Lung (tissue), 11 donors: ENCODE measurements at regions not wholly inside any gene's neighbourhood (a gene's known extent, or its start where the extent isn't known, plus 50 kb on each side); places are given as distances from the start of the nearest gene placed in this dataset.

Source experiments
- ATAC-seq: fragments of 200-7000 bp; cut with Tn5 transposase; one replicate; pipeline ENCODE4 v1.9.1; 2020; ENCODE audit warnings: moderate number of reproducible peaks; ENCODE audit not compliant: insufficient read depth, low FRiP score
- DNase-seq, 3 donors: peaks; one replicate each; pipeline ENCODE4 v3.0.0-alpha.2; 2013 to 2017
- H3K27ac ChIP-seq, 2 donors: one replicate each; pipeline ENCODE4 v1.5.1; 2013; ENCODE audit warnings: mild to moderate bottlenecking in 2 of 2, moderate library complexity in 2 of 2, control low read depth in 1 of 2, inconsistent platforms in 1 of 2, low read depth in 1 of 2, low read length in 1 of 2
- H3K27me3 ChIP-seq, 3 donors: one replicate each; pipeline ENCODE4 v1.5.1; 2013; ENCODE audit warnings: low read length in 2 of 3; ENCODE audit not compliant: control insufficient read depth in 3 of 3, insufficient read depth in 3 of 3
- H3K36me3 ChIP-seq, 4 donors: one replicate each; pipeline ENCODE4 v1.5.1; 2013; ENCODE audit warnings: low read length in 4 of 4, mild to moderate bottlenecking in 1 of 4, moderate library complexity in 1 of 4; ENCODE audit not compliant: control insufficient read depth in 4 of 4, insufficient read depth in 4 of 4
- H3K4me1 ChIP-seq, 5 donors: one replicate each; pipeline ENCODE4 v1.5.1; 2013; ENCODE audit warnings: low read length in 5 of 5, mild to moderate bottlenecking in 2 of 5, moderate library complexity in 1 of 5; ENCODE audit not compliant: control insufficient read depth in 5 of 5, insufficient read depth in 5 of 5
- H3K4me3 ChIP-seq: one replicate; pipeline ENCODE4 v1.5.1; 2013; ENCODE audit warnings: mild to moderate bottlenecking, control low read depth, moderate library complexity
- H3K9ac ChIP-seq, 2 donors: one replicate each; pipeline ENCODE4 v1.5.1; 2013; ENCODE audit warnings: low read length in 2 of 2, control low read depth in 1 of 2; ENCODE audit not compliant: insufficient read depth in 1 of 2
- H3K9me3 ChIP-seq, 4 donors: one replicate each; pipeline ENCODE4 v1.5.1; 2013; ENCODE audit warnings: low read length in 3 of 4, mild to moderate bottlenecking in 1 of 4, moderate library complexity in 1 of 4; ENCODE audit not compliant: control insufficient read depth in 4 of 4, insufficient read depth in 3 of 4
- WGBS, 2 donors: extraction: QIAGEN DNeasy Blood & Tissue Kit; methylation state at CpG; one replicate each; pipeline ENCODE4 v1.1.7; 2013; 5-methylcytosine and 5-hydroxymethylcytosine counted together
- TF ChIP-seq, protein P1 (sequence below): IDR thresholded peaks from 2 replicates; pipeline ENCODE4 v1.5.1; 2012; ENCODE audit warnings: mild to moderate bottlenecking; ENCODE audit errors: control extremely low read depth, extremely low read depth
- donor health status: control.
- donor health status: control.
- donor health status: Bipolar disorder and iron deficiency.
- donor health status: healthy.
- donor health status: DM: yes; HTN: yes; CAD: no.

DNA sequence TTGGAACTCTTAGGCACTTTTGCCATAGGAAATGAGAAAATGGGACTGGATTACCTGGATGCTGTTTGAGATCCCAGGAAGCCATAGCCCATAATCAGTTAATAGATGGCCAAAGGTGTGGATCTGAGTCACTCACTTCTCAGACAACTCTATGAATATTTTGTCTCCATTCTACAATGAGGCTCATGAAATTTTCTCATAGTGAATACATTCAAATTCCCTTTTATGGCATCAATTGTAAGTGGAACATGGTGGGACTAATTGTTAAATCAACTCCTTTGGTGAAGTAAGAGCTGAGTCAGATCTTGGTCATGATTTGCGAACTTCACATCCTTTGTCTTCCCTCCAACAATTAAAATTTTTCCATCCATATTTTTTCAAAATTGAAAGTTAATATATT, 222.1 kb downstream of the ARL4A start:
- no peaks in the 10 kb centered on the region for H3K9me3 ChIP-seq
- H3K4me3 ChIP-seq = no peak overlapping the region
- ATAC-seq (no peak), DNase-seq (no peak)
- WGBS, 2 donors = 88 to 96% methylated on average over 1 of the region's 1 CpG
- no peaks in the 10 kb centered on the region for H3K4me1 ChIP-seq
- H3K9ac ChIP-seq = no peak overlapping the region
- H3K27me3 ChIP-seq = no peaks in the 10 kb centered on the region
- H3K27ac ChIP-seq = no peak overlapping the region
- no peaks in the 10 kb centered on the region for H3K36me3 ChIP-seq
- TF ChIP-seq, protein P1, sequence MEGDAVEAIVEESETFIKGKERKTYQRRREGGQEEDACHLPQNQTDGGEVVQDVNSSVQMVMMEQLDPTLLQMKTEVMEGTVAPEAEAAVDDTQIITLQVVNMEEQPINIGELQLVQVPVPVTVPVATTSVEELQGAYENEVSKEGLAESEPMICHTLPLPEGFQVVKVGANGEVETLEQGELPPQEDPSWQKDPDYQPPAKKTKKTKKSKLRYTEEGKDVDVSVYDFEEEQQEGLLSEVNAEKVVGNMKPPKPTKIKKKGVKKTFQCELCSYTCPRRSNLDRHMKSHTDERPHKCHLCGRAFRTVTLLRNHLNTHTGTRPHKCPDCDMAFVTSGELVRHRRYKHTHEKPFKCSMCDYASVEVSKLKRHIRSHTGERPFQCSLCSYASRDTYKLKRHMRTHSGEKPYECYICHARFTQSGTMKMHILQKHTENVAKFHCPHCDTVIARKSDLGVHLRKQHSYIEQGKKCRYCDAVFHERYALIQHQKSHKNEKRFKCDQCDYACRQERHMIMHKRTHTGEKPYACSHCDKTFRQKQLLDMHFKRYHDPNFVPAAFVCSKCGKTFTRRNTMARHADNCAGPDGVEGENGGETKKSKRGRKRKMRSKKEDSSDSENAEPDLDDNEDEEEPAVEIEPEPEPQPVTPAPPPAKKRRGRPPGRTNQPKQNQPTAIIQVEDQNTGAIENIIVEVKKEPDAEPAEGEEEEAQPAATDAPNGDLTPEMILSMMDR = no peak

DNA sequence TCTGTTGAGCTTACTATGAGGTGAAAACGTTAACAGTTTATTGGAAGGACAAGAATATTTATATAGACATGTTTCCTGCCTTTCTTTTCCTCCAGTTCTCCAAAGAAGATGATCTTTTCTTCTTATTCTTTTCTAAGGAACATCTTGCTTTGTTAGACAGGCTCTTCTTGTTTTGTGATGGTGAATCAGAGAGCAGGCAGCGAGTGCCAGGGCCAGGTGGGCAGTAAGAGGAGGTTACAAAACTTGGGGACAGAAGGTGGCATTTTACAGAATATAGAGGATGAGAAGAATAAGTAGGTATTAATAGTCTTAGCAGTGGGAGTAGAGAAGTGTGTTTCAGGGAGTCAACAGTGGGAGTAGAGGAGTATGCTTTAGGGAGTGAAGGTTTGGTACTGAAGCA, 223.6 kb downstream of the ARL4A start:
- H3K27me3 ChIP-seq = no peaks in the 10 kb centered on the region
- TF ChIP-seq, protein P1 = no peak
- H3K9me3 ChIP-seq = no peaks in the 10 kb centered on the region
- 60 to 73% methylated on average over 2 of the region's 2 CpGs for WGBS, 2 donors
- ATAC-seq (no peak), DNase-seq (no peak)
- H3K4me1 ChIP-seq = no peaks in the 10 kb centered on the region
- no peak overlapping the region for H3K4me3 ChIP-seq
- H3K36me3 ChIP-seq = no peaks in the 10 kb centered on the region
- no peak overlapping the region for H3K27ac ChIP-seq
- no peak overlapping the region for H3K9ac ChIP-seq

- TF ChIP-seq, protein P1 = no peak
- 50 to 56% methylated on average over 3 of the region's 3 CpGs for WGBS, 2 donors
- Histone ChIP-seq H3K27ac (no peak overlapping the region), H3K9ac (no peak overlapping the region), H3K4me3 (no peak overlapping the region), H3K9me3 (no peaks in the 10 kb centered on the region), H3K36me3 (no peaks in the 10 kb centered on the region), H3K27me3 (no peaks in the 10 kb centered on the region), H3K4me1 (no peaks in the 10 kb centered on the region)
- no peak for ATAC-seq
- no peak for DNase-seq
Measured at GRCh38 chr7:12913002-12913401, 225.6 kb downstream of the ARL4A start.

DNA sequence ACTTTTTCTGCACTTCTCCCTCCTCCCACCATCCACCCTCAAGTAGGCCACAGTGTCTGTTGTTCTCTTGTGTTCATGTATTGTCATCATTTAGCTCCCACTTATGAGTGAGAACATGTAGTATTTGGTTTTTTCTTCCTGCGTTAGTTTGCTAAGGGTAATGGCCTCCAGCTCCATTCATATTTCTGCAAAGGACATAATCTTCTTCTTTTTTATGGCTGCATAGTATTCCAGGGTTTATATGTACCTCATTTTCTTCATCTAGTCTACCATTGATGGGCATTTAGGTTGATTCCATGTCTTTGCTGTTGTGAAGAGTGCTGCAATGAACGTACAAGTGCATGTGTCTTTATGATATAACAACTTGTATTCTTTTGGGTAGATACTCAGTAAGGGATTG, 230.4 kb downstream of the ARL4A start:
- no peaks in the 10 kb centered on the region for H3K9me3 ChIP-seq
- H3K4me1 ChIP-seq = no peaks in the 10 kb centered on the region
- no peak for ATAC-seq
- no peak overlapping the region for H3K9ac ChIP-seq
- TF ChIP-seq, protein P1 = no peak
- no peak for DNase-seq
- H3K27me3 ChIP-seq = no peaks in the 10 kb centered on the region
- H3K27ac ChIP-seq = no peak overlapping the region
- H3K36me3 ChIP-seq = no peaks in the 10 kb centered on the region
- 89 to 90% methylated on average over 2 of the region's 2 CpGs for WGBS, 2 donors
- H3K4me3 ChIP-seq = no peak overlapping the region
